Common myeloid progenitor, CD34-positive (primary cell): ENCODE measurements at regions not wholly inside any gene's neighbourhood (a gene's known extent, or its start where the extent isn't known, plus 50 kb on each side); places are given as distances from the start of the nearest gene placed in this dataset.

ENCODE experiments used
- CTCF ChIA-PET: fragments of 350-600 bp; sonication (Branson Sonifier 250); formaldehyde crosslinking; loops from one replicate; lab custom pipeline; 2021; ENCODE audit warnings: antibody characterized with exemption; lab: Charles Lee
- POLR2A ChIA-PET: fragments of 350-600 bp; sonication (Branson Sonifier 250); formaldehyde crosslinking; loops from one replicate; lab custom pipeline; 2021; ENCODE audit warnings: antibody characterized with exemption; lab: Charles Lee
- DNase-seq, 3 donors: peaks; one replicate each; pipeline versions ENCODE4 v3.0.0 to v3.0.0-alpha.2; 2013
- H3K27ac ChIP-seq, 2 experiments: 1 replicate in 1 of 2; 2 replicates in 1 of 2; pipeline ENCODE4 v1.7.0; 2013; ENCODE audit warnings: inconsistent platforms in 2 of 2, low read length in 2 of 2, mild to moderate bottlenecking in 2 of 2, low read depth in 1 of 2, moderate library complexity in 1 of 2; ENCODE audit not compliant: severe bottlenecking in 2 of 2, insufficient read depth in 1 of 2, poor library complexity in 1 of 2
- H3K27me3 ChIP-seq, 5 experiments: replicated peaks in 2 of 5; 1 replicate in 3 of 5; 2 replicates in 2 of 5; pipeline versions ENCODE4 v1.6.1 to v1.7.0; 2013; ENCODE audit warnings: low read length in 4 of 5, mild to moderate bottlenecking in 2 of 5, moderate library complexity in 2 of 5, inconsistent platforms in 1 of 5; ENCODE audit not compliant: insufficient read depth in 5 of 5, control insufficient read depth in 4 of 5
- H3K36me3 ChIP-seq, 4 experiments: 1 replicate in 2 of 4; 2 replicates in 2 of 4; pipeline versions ENCODE4 v1.6.1 to v1.7.0; 2013; ENCODE audit warnings: low read length in 3 of 4, control low read depth in 1 of 4, mild to moderate bottlenecking in 1 of 4; ENCODE audit not compliant: control insufficient read depth in 4 of 4, insufficient read depth in 4 of 4
- H3K4me1 ChIP-seq, 4 experiments: 1 replicate in 3 of 4; 2 replicates in 1 of 4; pipeline versions ENCODE4 v1.6.1 to v1.7.1; 2013; ENCODE audit warnings: low read length in 3 of 4, mild to moderate bottlenecking in 3 of 4, control low read depth in 1 of 4, inconsistent platforms in 1 of 4, moderate library complexity in 1 of 4; ENCODE audit not compliant: control insufficient read depth in 4 of 4, insufficient read depth in 4 of 4; ENCODE audit errors: control extremely low read depth in 1 of 4
- H3K4me3 ChIP-seq, 7 experiments: 1 replicate in 4 of 7; 2 replicates in 3 of 7; pipeline versions ENCODE4 v1.5.1 to v1.7.0; 2013; ENCODE audit warnings: mild to moderate bottlenecking in 7 of 7, low read length in 6 of 7, moderate library complexity in 6 of 7, inconsistent platforms in 2 of 7, low read depth in 2 of 7, control low read depth in 1 of 7; ENCODE audit not compliant: insufficient read depth in 4 of 7, control insufficient read depth in 1 of 7; ENCODE audit errors: extremely low read depth in 1 of 7
- H3K9me3 ChIP-seq, 5 experiments: 1 replicate in 4 of 5; 2 replicates in 1 of 5; pipeline versions ENCODE4 v1.6.1 to v1.7.1; 2013; ENCODE audit warnings: low read length in 4 of 5, mild to moderate bottlenecking in 2 of 5, inconsistent platforms in 1 of 5, low read depth in 1 of 5, moderate library complexity in 1 of 5; ENCODE audit not compliant: control insufficient read depth in 4 of 5, insufficient read depth in 2 of 5; ENCODE audit errors: control extremely low read depth in 1 of 5
- WGBS: methylation state at CpG from one replicate; pipeline ENCODE4 v1.1.5; 2013; ENCODE audit not compliant: insufficient coverage; 5-methylcytosine and 5-hydroxymethylcytosine counted together

DNA sequence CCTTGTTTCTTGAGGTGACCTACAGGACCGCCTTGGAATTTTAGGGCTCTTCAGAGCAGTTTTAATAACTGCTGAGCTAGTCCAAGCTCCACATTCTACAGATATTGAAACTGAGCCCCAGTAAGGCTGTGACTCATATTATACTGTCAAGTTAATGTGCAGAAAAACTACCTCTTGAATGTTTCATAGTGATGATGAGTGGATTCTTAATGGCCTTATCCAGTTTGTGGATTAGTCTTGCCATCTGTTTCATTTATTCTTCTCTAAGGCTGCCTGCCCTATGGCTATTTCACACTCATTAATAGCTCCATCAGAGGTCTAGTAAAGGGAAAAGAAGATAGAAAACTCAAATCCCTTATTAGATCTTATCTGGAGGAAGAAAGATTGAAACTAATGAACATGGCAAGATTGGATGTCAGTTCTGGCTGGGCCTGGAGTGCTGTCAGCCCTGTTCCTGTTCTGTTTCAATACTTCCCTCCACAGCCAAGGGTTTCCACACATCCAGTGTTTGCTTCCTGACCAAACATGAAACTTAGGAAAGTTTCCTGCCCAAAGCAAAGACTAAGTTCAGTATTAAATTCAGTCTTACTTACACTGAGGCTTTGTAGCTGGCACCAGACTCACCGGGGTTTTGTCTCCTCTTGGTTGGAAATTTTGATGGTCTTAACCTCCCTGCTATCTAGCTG is 215.6 kb upstream of the DMAC1 start:
- Histone ChIP-seq H3K27me3 (no peaks in the 10 kb centered on the region), H3K9me3 (no peaks in the 10 kb centered on the region), H3K27ac (no peak overlapping the region), H3K4me3 (no peak overlapping the region), H3K36me3 (no peaks in the 10 kb centered on the region), H3K4me1 (peaks cover 0 to 4% (median 0%) of the 10 kb centered on the region in 4 experiments)
- 100% methylated on average over 2 of the region's 2 CpGs for WGBS
- no peak for DNase-seq
- POLR2A ChIA-PET: no interaction called here
- CTCF ChIA-PET: interaction anchor here (1.2 to 1.6 kb wide), 2 partner anchors 8 to 37 kb away, joined by 3 read pairs; no protein-coding TSS in a partner anchor

DNA sequence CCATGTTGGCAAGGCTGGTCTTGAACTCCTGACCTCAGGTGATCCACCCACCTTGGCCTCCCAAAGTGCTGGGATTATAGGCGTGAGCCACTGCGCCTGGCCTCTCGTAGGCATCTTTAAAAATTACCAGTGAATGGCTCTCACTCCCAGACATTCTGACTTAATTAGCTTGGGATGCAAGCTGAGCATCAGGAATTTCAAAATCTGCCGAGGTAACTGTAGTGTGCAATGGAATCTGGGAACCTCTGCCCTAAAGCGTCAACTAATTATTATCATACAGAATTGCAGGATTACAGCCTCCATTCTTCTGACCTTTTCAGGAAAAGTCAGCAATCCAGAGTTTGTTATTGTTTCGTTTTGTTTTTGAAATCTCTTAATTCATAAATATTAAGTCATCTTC is 213.4 kb upstream of the DMAC1 start:
- H3K4me1 ChIP-seq: peaks cover 0 to 4% (median 0%) of the 10 kb centered on the region in 4 experiments
- H3K36me3 ChIP-seq: no peaks in the 10 kb centered on the region
- ChIA-PET POLR2A (no interaction called here), CTCF (interaction anchor here (0.6 kb wide), 1 partner anchor 107 kb away, joined by 3 read pairs; no protein-coding TSS in a partner anchor)
- no peak overlapping the region for H3K27ac ChIP-seq
- no peak for DNase-seq
- WGBS: 100% methylated on average over 2 of the region's 6 CpGs
- no peak overlapping the region for H3K4me3 ChIP-seq
- no peaks in the 10 kb centered on the region for H3K9me3 ChIP-seq
- no peaks in the 10 kb centered on the region for H3K27me3 ChIP-seq

DNA sequence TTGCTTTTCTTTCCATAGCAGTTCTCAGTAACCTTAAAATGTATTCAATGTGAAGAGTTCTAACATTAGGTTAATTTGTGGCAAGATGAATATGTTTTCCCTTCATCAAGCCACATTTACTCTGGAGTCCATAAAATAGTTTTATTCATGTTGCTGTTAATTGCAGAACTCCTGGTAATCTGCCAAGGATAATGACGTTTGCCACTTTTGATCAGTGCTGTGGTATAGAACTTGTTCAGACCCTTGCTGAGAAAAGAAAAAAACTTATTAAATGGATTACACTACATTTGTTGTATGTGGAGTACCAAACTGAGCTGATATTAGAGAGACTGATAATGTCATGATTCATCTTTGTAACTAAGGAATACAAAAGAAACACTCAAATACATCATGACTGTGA is 212.4 kb upstream of the DMAC1 start:
- no peak overlapping the region for H3K27ac ChIP-seq
- no peaks in the 10 kb centered on the region for H3K36me3 ChIP-seq
- DNase-seq: peak; percentile 38 to 73 (median 72)
- no CpG with 5 or more reads among the region's 1 CpG for whole genome bisulfite sequencing
- H3K4me1 ChIP-seq: peaks cover 0 to 4% (median 0%) of the 10 kb centered on the region in 4 experiments
- H3K4me3 ChIP-seq: no peak overlapping the region
- POLR2A ChIA-PET: no interaction called here
- CTCF ChIA-PET: no interaction called here
- no peaks in the 10 kb centered on the region for H3K9me3 ChIP-seq
- H3K27me3 ChIP-seq: no peaks in the 10 kb centered on the region

DNA sequence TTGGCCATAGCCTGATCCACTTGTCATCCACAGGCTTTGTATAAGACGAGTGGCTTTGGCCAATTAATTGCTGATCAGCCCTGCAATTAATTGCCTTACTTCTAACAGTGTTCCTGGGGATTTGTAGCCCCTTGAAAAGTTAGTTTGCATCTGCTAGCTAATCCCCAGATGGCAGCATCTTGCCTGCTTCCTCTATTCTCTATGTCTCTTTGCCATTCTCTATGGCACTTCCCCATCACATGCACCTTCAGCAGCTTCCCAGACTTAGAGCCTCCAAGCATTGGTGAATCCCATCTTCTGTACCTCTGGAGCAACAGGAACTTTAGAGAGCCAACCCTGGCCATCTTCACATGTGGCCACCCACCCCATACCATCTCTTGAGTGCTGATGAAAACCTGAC is 197.0 kb upstream of the DMAC1 start:
- 100% methylated on average over 1 of the region's 1 CpG for WGBS
- Histone ChIP-seq H3K4me1 (peaks cover 0 to 4% (median 0%) of the 10 kb centered on the region in 4 experiments), H3K36me3 (no peaks in the 10 kb centered on the region), H3K27me3 (no peaks in the 10 kb centered on the region), H3K4me3 (no peak overlapping the region), H3K9me3 (no peaks in the 10 kb centered on the region), H3K27ac (no peak overlapping the region)
- peak in 1 of 3 donors; percentile 15 for DNase-seq
- CTCF ChIA-PET: no interaction called here
- POLR2A ChIA-PET: no interaction called here

DNA sequence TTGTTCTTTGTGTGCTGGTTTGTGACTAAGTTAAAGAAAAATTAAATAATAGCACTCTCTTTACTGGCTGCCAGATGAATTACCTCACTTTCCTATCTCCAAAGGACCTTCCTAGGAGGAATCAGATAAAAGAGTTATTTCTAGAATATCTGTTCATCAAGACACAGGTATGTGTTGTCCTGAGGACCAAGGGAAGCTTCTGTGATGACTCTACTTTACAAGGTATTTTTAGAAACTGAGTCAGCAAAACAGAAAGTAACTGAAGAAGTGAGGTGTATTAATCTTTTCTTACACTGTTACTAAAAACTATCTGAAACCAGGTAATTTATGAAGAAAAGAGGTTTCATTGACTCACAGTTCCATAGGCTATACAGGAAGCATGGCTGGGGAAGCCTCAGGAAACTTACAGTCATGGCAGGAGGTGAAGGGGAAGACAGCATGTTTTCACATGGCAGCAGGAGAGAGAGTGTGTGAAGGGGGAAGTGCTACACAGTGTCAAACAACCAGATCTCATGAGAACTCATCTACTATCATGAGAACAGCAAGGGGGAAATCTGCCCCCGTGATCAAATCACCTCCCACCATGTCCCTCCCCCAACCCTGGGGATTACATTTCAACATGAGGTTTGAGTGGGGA is 189.2 kb upstream of the DMAC1 start:
- WGBS: no CpG with 5 or more reads among the region's 1 CpG
- no peak for DNase-seq
- Histone ChIP-seq H3K36me3 (no peaks in the 10 kb centered on the region), H3K27me3 (no peaks in the 10 kb centered on the region), H3K4me3 (no peak overlapping the region), H3K4me1 (peaks cover 0 to 4% (median 2%) of the 10 kb centered on the region in 4 experiments), H3K27ac (no peak overlapping the region), H3K9me3 (no peaks in the 10 kb centered on the region)
- ChIA-PET POLR2A (interaction anchor here (0.6 kb wide), 1 partner anchor 1117 kb away, joined by 5 read pairs; no protein-coding TSS in a partner anchor), CTCF (interaction anchor here (1.0 kb wide), 1 partner anchor 19 kb away, joined by 3 read pairs; no protein-coding TSS in a partner anchor)

DNA sequence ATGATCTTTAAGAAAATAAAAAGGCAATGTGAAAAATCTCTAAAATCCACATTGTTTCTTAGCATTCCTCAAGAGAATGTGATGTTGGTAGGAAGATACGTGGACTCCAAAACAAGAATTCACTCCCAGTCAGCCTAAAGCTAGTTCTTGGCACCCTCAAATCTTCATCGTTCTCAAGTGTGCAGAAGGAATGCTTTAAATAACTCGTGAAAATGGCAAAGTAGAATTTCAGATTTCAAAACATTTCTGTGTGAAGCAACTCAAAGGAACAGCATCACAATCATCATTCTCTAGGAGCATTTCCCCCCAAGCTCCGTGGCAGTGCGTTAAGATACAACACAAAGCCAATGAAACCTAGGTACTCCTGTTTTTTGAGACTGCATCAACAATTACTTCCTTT is 185.1 kb upstream of the DMAC1 start:
- WGBS: no CpG with 5 or more reads among the region's 5 CpGs
- H3K27me3 ChIP-seq: no peaks in the 10 kb centered on the region
- POLR2A ChIA-PET: no interaction called here
- H3K36me3 ChIP-seq: no peaks in the 10 kb centered on the region
- H3K4me3 ChIP-seq: no peak overlapping the region
- H3K9me3 ChIP-seq: no peaks in the 10 kb centered on the region
- peaks cover 0 to 6% (median 4%) of the 10 kb centered on the region in 4 experiments for H3K4me1 ChIP-seq
- CTCF ChIA-PET: interaction anchor here (0.6 kb wide), 1 partner anchor 104 kb away, joined by 3 read pairs; no protein-coding TSS in a partner anchor
- no peak for DNase-seq
- H3K27ac ChIP-seq: no peak overlapping the region

DNA sequence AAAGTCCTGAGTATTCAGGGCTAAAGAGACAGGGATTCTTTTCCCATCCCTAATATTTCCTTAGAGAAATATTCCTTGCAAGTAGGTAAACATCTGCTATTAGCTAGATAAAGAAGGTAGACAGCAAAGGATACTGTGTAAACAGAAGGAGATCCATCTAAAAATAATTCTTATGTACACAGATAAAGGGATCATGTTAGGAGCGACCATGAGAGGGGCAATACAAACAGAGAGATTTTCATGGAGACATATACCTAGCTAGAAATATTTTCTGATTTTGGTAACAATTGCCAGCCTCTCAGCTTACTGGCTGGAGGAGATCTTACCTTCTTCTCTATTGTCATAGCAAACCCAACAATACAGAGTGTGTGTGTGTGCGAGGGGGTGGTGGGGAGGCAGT is 184.6 kb upstream of the DMAC1 start:
- Histone ChIP-seq H3K27me3 (no peaks in the 10 kb centered on the region), H3K9me3 (no peaks in the 10 kb centered on the region), H3K27ac (no peak overlapping the region), H3K4me3 (no peak overlapping the region), H3K36me3 (no peaks in the 10 kb centered on the region), H3K4me1 (peaks cover 0 to 6% (median 4%) of the 10 kb centered on the region in 4 experiments)
- POLR2A ChIA-PET: no interaction called here
- WGBS: no CpG with 5 or more reads among the region's 2 CpGs
- CTCF ChIA-PET: no interaction called here
- no peak for DNase-seq
